ENCODE measurements at regions not wholly inside any gene's neighbourhood (a gene's known extent, or its start where the extent isn't known, plus 50 kb on each side); places are given as distances from the start of the nearest gene placed in this dataset.

GRCh38 chr14:98411154-98411553 lies 860.8 kb downstream of the BCL11B start:
- ATAC-seq (ENCODE audit: insufficient number of reproducible peaks, low FRiP score, low read depth): no peak
- no peak overlapping the region for H3K4me3 ChIP-seq
- no peak overlapping the region for H3K27ac ChIP-seq
- DNase-seq (ENCODE audit: low spot score): no peak
- H3K36me3 ChIP-seq: no peaks in the 10 kb centered on the region
- H3K9me3 ChIP-seq: no peaks in the 10 kb centered on the region
- H3K27me3 ChIP-seq (replicated peaks; ENCODE audit: insufficient read depth): no peaks in the 10 kb centered on the region
- TF ChIP-seq, protein P1, sequence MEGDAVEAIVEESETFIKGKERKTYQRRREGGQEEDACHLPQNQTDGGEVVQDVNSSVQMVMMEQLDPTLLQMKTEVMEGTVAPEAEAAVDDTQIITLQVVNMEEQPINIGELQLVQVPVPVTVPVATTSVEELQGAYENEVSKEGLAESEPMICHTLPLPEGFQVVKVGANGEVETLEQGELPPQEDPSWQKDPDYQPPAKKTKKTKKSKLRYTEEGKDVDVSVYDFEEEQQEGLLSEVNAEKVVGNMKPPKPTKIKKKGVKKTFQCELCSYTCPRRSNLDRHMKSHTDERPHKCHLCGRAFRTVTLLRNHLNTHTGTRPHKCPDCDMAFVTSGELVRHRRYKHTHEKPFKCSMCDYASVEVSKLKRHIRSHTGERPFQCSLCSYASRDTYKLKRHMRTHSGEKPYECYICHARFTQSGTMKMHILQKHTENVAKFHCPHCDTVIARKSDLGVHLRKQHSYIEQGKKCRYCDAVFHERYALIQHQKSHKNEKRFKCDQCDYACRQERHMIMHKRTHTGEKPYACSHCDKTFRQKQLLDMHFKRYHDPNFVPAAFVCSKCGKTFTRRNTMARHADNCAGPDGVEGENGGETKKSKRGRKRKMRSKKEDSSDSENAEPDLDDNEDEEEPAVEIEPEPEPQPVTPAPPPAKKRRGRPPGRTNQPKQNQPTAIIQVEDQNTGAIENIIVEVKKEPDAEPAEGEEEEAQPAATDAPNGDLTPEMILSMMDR (IDR thresholded peaks at IDR 0.05): no peak
- H3K4me1 ChIP-seq (ENCODE audit: control insufficient read depth in 1 of 2, low read depth in 2 of 2): no peaks in the 10 kb centered on the region

DNA sequence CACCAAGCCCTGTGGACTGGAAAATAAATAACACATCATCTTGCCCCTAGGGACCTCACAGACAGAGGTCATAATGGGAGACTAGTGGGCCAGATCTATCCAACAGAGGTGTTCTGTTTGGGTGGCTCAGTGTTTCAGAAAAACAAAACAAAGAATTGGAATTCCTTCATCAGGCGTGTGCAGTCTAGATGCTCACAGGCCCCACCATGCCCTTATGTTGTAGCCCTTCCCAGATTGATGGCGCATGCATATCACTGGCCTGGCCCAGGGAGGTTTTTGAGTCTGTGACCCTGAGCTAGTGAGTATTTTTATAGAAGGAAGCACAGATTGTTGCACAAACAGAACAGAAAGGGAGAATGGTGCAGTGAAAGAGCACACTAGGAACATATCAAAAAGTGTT lies 859.6 kb downstream of the BCL11B start:
- DNase-seq (ENCODE audit: low spot score): no peak
- Histone ChIP-seq H3K27me3 (replicated peaks; ENCODE audit: insufficient read depth) (no peaks in the 10 kb centered on the region), H3K4me3 (no peak overlapping the region), H3K4me1 (ENCODE audit: control insufficient read depth in 1 of 2, low read depth in 2 of 2) (no peaks in the 10 kb centered on the region), H3K36me3 (no peaks in the 10 kb centered on the region), H3K27ac (no peak overlapping the region), H3K9me3 (no peaks in the 10 kb centered on the region)
- TF ChIP-seq, protein P1 (IDR thresholded peaks at IDR 0.05): no peak
- ATAC-seq (ENCODE audit: insufficient number of reproducible peaks, low FRiP score, low read depth): no peak

- no peak overlapping the region for H3K4me3 ChIP-seq
- ATAC-seq (ENCODE audit: insufficient number of reproducible peaks, low FRiP score, low read depth) (no peak), DNase-seq (ENCODE audit: low spot score) (no peak)
- no peak overlapping the region for H3K27ac ChIP-seq
- TF ChIP-seq, protein P1 (IDR thresholded peaks at IDR 0.05): no peak
- no peaks in the 10 kb centered on the region for H3K9me3 ChIP-seq
- no peaks in the 10 kb centered on the region for H3K4me1 ChIP-seq (ENCODE audit: control insufficient read depth in 1 of 2, low read depth in 2 of 2)
- no peaks in the 10 kb centered on the region for H3K27me3 ChIP-seq (replicated peaks; ENCODE audit: insufficient read depth)
- no peaks in the 10 kb centered on the region for H3K36me3 ChIP-seq
Measured at GRCh38 chr14:98415766-98416165, 856.2 kb downstream of the BCL11B start.

GRCh38 chr14:98417001-98417400 lies 855.0 kb downstream of the BCL11B start:
- Histone ChIP-seq H3K4me3 (no peak overlapping the region), H3K9me3 (no peaks in the 10 kb centered on the region), H3K36me3 (no peaks in the 10 kb centered on the region), H3K27ac (no peak overlapping the region), H3K27me3 (replicated peaks; ENCODE audit: insufficient read depth) (no peaks in the 10 kb centered on the region), H3K4me1 (ENCODE audit: control insufficient read depth in 1 of 2, low read depth in 2 of 2) (no peaks in the 10 kb centered on the region)
- no peak for ATAC-seq (ENCODE audit: insufficient number of reproducible peaks, low FRiP score, low read depth)
- TF ChIP-seq, protein P1 (IDR thresholded peaks at IDR 0.05): no peak
- DNase-seq (ENCODE audit: low spot score): no peak

DNA sequence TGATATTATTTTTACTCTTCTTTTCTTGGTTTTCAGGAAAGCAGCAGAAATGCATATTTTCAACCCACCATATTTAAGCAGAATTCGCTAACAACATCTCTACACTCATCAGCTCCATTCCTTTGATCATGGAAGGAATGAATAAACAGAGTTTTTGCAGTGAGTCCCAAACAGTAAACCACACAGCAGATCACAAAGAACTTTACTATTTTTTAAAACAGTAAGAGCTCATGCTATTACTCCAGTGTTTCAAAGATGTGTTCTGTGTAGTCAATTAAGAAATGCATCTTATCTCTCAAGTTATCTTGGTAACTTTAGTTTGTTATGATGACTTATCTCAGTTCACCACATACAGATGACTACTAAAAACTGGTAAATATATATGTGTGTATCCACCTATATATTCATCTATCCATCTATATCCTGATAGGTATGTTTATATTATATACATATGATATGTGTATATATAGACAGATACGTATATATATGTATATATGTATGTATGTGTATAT lies 843.5 kb downstream of the BCL11B start:
- no peaks in the 10 kb centered on the region for H3K4me1 ChIP-seq (ENCODE audit: control insufficient read depth in 1 of 2, low read depth in 2 of 2)
- no peaks in the 10 kb centered on the region for H3K9me3 ChIP-seq
- H3K36me3 ChIP-seq: no peaks in the 10 kb centered on the region
- no peak overlapping the region for H3K4me3 ChIP-seq
- no peak overlapping the region for H3K27ac ChIP-seq
- DNase-seq (ENCODE audit: low spot score): no peak
- H3K27me3 ChIP-seq (replicated peaks; ENCODE audit: insufficient read depth): no peaks in the 10 kb centered on the region
- TF ChIP-seq, protein P1 (IDR thresholded peaks at IDR 0.05): no peak
- no peak for ATAC-seq (ENCODE audit: insufficient number of reproducible peaks, low FRiP score, low read depth)
